PFSK-1 (cell line): ENCODE measurements at regions not wholly inside any gene's neighbourhood (a gene's known extent, or its start where the extent isn't known, plus 50 kb on each side); places are given as distances from the start of the nearest gene placed in this dataset.

Source experiments
- POLR2AphosphoS5 ChIP-seq: IDR thresholded peaks from 2 replicates; pipeline ENCODE4 v1.6.1; 2012; ENCODE audit warnings: low read depth, mild to moderate bottlenecking, control low read depth, low read length, moderate library complexity
- REST ChIP-seq, 2 experiments: IDR thresholded peaks; 2 replicates each; pipeline versions ENCODE4 v1.6.1 to v1.8.0; 2011 to 2012; ENCODE audit warnings: low read depth in 2 of 2, low read length in 2 of 2, control low read depth in 1 of 2, inconsistent platforms in 1 of 2, mild to moderate bottlenecking in 1 of 2, moderate library complexity in 1 of 2; ENCODE audit not compliant: insufficient read depth in 1 of 2
- SIN3A ChIP-seq: IDR thresholded peaks from 2 replicates; pipeline ENCODE4 v1.6.1; 2012; ENCODE audit warnings: mild to moderate bottlenecking, low read length, moderate library complexity, borderline replicate concordance; ENCODE audit not compliant: insufficient read depth
- TAF1 ChIP-seq: IDR thresholded peaks from 2 replicates; pipeline ENCODE4 v1.6.1; 2012; ENCODE audit warnings: low read length, control low read depth, borderline replicate concordance; ENCODE audit not compliant: insufficient read depth

DNA sequence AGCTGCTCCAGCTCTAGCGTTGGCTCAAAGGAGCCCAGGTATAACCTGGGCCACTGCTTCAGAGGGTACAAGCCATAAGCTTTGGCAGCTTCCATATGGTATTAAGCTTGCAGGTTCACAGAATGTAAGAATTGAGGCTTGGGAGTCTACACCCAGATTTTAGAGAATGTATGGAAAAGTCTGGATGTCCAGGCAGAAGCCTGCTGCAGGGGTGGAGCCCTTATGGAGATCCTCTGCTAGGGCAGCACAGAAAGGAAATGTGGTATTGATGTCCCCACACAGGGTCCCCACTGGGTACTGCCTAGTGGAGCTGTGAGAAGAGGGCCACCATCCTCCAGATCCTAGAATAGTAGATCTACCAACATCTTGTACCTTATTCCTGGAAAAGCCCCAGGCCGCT lies 626.9 kb downstream of the MAT2B start:
- TF ChIP-seq POLR2AphosphoS5 (no peak), REST (IDR thresholded peaks at IDR 0.05; ENCODE audit: insufficient read depth in 1 of 2, low read depth in 2 of 2, low read length in 2 of 2) (no peak), TAF1 (no peak), SIN3A (no peak)
